ENCODE measurements at regions not wholly inside any gene's neighbourhood (a gene's known extent, or its start where the extent isn't known, plus 50 kb on each side); places are given as distances from the start of the nearest gene placed in this dataset.

DNA sequence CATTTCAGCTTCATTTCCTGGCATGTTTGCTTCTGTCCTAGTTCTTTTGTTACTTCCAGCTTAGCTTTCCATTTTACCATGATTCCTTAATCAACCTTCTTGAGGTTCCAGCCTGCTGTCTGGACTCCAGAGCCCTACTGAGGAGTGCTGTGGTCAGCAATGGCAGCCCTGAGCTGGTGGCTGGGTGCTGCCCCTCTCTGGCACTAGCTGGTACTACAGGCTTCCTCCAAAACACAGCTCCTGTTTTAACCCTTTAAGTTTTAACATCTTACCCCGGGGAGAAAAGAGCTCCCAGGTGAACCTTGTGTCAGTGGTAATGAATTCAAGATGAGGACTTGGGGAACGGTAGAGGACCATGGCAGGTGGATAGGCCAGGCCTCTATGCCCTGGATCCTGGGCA is 395.5 kb downstream of the TMEM114 start:
- in situ Hi-C loops (cut with MboI; ENCODE audit: low pct_unique_long_range_greater_than_20kb, low sequenced_read_pairs, unreplicated experiment): no loop called here
- TF ChIP-seq, protein P1, sequence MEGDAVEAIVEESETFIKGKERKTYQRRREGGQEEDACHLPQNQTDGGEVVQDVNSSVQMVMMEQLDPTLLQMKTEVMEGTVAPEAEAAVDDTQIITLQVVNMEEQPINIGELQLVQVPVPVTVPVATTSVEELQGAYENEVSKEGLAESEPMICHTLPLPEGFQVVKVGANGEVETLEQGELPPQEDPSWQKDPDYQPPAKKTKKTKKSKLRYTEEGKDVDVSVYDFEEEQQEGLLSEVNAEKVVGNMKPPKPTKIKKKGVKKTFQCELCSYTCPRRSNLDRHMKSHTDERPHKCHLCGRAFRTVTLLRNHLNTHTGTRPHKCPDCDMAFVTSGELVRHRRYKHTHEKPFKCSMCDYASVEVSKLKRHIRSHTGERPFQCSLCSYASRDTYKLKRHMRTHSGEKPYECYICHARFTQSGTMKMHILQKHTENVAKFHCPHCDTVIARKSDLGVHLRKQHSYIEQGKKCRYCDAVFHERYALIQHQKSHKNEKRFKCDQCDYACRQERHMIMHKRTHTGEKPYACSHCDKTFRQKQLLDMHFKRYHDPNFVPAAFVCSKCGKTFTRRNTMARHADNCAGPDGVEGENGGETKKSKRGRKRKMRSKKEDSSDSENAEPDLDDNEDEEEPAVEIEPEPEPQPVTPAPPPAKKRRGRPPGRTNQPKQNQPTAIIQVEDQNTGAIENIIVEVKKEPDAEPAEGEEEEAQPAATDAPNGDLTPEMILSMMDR (IDR thresholded peaks at IDR 0.05; ENCODE audit: extremely low read depth, insufficient read depth, missing control alignments): no peak
- DNase-seq (ENCODE audit: low spot score): no peak

DNA sequence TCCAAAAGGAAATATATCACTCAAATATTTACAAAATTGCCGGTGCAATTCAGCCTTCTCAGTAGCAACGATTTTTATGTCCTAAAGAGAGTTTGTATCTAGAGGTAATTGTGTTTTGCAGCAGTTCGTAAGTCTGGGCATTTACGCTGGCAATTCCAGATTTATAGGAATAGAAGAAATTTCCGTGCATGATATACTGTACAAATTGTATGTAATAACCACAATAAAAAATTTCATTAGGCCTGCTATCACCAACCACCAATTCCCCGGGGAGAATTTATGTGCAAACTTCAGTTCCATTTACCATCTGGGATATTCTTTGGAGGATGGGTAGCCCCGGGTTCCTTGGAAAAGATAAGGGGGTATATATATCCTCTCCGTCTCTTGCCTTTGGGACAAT is 401.5 kb downstream of the TMEM114 start:
- in situ Hi-C loops (cut with MboI; ENCODE audit: low pct_unique_long_range_greater_than_20kb, low sequenced_read_pairs, unreplicated experiment): no loop called here
- TF ChIP-seq, protein P1 (IDR thresholded peaks at IDR 0.05; ENCODE audit: extremely low read depth, insufficient read depth, missing control alignments): no peak
- DNase-seq (ENCODE audit: low spot score): no peak

DNA sequence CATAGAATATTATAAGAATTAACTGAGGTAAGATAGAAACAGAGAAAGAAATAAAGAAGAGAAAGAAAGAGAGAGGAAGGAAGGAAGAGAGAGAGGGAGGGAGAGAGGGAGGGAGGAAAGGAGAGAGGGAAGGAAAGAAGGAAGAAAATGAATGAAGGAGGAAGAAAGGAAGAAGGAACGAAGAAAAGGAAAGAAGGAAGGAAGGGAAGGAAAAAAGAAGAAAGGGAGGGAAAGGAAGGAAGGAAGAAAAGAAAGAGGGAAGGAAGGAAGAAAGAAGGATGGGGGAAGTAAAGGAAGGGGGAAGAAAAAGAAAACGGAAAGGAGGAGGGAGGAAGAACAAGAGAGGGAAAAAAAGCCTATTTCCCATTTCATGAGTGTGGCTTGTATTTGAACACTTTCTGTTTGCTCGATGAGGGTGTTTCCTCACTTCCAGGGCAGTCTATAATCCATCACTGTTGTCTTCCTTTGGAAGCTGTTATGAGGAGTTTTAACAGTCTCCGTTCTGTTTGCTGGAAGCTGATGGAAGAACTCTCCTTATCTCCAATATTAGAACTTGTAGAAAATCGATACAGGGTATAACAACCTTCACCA is 402.4 kb downstream of the TMEM114 start:
- in situ Hi-C loops (cut with MboI; ENCODE audit: low pct_unique_long_range_greater_than_20kb, low sequenced_read_pairs, unreplicated experiment): no loop called here
- TF ChIP-seq, protein P1 (IDR thresholded peaks at IDR 0.05; ENCODE audit: extremely low read depth, insufficient read depth, missing control alignments): no peak
- no peak for DNase-seq (ENCODE audit: low spot score)

DNA sequence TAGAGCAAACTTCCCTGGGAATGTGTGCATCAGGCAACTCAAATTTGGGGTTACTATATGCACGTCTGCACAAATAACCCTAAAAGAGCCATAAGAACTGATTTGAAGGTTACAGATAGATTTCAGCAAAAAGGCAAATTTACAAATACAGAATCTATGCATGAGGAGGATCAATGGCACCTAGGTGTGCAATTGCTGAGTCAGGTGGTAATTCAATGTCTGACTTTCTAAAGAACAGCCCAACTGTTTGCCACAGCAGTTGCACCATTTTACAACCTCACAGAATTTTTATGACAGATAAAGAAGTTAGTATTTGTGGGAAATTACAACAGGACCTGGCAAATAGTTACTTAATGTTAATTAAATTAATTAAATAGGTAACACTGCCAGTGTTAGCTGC is 405.5 kb downstream of the TMEM114 start:
- in situ Hi-C loops (cut with MboI; ENCODE audit: low pct_unique_long_range_greater_than_20kb, low sequenced_read_pairs, unreplicated experiment): no loop called here
- TF ChIP-seq, protein P1 (IDR thresholded peaks at IDR 0.05; ENCODE audit: extremely low read depth, insufficient read depth, missing control alignments): no peak
- no peak for DNase-seq (ENCODE audit: low spot score)

DNA sequence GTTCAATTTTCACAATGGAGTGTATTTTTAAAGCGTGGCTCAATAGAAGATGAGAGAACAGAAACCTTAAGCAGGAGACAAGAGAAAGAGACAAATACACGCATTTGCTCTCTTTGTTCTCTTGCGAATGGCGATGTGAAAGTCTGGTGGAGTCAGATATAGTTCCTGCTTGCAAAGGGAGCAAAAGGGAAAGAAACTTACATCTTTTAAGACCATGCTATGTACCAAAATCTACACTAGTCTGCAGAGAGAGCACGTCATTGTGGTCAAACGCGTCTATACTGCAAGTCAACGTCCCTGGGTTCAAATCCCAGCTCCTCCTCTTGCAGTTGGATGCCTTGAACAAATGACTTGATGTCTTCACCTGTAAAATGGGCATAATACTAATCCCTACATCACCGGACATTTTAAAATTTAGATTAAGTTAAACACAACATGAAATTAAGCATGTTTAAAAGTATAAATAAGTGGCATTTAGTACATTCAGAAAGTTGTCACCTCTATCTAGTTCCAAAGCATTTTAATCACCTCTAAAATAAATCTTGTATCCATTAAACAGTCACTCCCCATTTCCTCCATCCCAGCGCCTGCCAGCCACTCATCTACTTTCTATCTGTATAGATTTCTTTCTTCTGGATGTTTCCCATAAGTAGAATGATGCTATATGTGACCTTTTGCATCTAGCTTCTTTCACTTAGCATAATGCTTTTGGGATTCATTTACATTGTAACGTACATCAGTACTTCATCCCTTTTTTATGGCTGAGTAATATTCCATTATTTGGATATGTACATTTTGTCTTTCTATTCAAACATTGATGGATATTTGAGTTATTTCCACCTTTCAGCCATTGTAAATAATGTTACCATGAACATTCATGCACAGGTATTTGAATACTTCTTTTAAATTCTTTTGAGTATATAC is 406.9 kb downstream of the TMEM114 start:
- TF ChIP-seq, protein P1 (IDR thresholded peaks at IDR 0.05; ENCODE audit: extremely low read depth, insufficient read depth, missing control alignments): no peak
- DNase-seq (ENCODE audit: low spot score): no peak
- in situ Hi-C loops (cut with MboI; ENCODE audit: low pct_unique_long_range_greater_than_20kb, low sequenced_read_pairs, unreplicated experiment): no loop called here

DNA sequence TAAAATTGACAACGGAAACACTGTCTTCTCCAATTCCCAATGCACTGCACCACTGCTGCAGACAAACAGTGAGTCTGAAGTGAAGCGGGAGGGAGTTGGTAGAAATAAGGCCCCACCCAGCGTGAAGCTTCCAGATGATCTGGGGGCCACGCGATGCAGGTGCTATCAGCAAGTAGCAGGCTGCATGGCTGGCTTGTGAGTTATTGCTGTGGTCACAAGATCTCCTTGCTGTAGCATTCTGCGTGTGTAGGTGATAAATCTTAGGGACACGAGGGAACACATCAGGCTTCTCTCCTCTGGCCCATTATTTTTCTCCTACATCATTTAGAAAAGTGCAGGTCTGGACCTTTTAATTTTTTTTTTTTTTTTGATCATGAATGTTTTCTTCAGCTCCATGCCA is 407.6 kb downstream of the TMEM114 start:
- TF ChIP-seq, protein P1 (IDR thresholded peaks at IDR 0.05; ENCODE audit: extremely low read depth, insufficient read depth, missing control alignments): no peak
- in situ Hi-C loops (cut with MboI; ENCODE audit: low pct_unique_long_range_greater_than_20kb, low sequenced_read_pairs, unreplicated experiment): no loop called here
- no peak for DNase-seq (ENCODE audit: low spot score)

Measured in GM13977 (cell line).